ENCODE measurements at regions not wholly inside any gene's neighbourhood (a gene's known extent, or its start where the extent isn't known, plus 50 kb on each side); places are given as distances from the start of the nearest gene placed in this dataset.
"Not testable (repeated sequence)": the region's sequence is repeated elsewhere in the genome, so short reads cannot be mapped to it uniquely, and the experiment has no call there.

DNA sequence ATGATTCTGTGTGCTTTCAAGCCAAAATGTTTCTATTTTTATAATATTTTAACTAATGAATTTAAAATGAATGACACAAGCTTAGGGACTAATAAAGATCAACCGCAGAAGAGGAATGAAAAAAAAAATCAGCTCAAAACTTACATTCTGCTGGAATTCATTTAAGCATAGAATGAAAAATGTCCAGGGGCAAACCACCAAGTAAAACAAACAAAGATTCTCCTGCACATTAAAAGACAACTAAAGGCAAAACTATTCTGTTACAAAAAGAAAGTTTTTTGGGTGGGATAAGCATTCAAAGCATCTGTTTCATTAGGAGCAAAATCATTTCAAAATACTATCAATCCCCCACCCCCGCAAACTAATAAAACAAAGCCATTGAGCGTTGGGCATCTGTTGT, 99.3 kb upstream of the SOX11 start:
- no peak for DNase-seq

DNA sequence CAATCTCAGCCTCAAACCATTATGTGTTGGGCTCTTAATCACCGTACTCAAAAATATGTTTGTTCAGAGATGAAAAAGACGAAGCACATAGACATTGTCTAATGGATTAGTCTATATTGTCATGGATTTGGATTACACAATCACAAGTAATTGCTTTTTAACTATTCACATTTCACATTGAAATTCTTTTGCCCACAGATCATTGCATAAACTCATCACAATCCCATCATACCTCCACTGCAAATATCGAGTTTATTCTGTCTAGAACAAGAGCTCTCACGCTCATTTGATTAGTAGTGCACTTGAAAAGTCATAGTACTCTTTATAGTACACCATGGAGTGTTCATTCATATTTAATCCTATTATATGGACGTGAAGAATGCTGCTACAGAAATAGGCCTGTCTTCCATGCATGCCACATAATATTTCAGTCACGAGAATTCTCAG, 97.9 kb upstream of the SOX11 start:
- DNase-seq: no peak

DNA sequence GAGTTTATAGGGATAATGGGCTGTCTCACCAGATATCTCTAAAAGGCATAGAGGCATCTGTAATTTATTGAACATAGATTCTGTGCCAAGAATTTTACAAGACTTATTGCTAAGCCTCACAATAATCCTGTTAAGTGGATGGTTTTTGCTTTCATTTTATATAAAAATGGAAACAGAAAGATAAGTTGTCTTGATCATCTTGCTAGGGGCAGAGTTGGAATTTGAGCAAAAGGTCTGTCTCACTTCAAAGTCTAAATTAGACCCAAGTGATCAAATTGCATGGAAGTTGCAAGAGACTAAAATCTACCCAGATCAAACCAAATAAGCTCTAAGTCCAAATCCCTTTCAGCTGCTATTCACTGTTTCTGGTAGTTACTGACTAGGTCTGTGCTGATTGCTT, 95.3 kb upstream of the SOX11 start:
- DNase-seq: no peak

DNA sequence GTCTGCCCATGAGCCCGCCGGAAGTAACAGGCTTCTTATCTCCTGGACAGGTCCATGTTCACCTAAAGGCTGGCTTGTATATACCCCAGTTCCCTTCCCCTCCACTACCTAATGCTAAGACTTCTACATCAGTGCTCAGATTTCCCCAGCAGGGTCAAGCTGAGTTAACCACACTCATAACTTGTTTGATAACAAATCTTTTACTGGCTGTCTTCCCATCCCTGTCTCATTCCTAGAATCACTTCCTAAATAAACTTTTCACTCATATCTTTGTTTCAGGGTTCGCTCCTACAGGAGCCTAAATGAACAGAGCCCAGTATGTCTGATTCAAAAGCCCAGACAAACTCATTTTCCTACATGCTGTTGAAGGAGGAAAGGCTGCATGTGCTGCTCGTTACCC, 94.0 kb upstream of the SOX11 start:
- no peak for DNase-seq

DNA sequence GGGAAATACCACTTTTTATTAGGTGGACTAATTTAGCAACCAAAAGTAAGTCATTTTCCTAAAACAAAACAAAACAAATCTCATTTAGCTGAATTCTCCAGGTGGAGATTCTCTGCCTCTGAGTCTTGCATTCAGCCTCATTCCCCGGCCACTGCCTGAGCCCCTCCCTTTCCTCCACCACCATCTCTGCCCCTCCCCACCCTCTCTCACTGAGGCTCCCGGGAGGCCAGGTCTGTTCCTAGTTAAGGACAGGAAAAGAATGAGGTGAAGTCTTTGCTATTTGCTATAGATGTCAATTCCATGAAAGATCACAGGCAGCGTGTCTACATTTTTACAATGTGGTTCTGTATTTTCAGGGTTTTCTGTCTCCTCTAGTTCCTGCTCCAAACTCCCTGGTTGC, 83.0 kb upstream of the SOX11 start:
- no peak for DNase-seq

DNA sequence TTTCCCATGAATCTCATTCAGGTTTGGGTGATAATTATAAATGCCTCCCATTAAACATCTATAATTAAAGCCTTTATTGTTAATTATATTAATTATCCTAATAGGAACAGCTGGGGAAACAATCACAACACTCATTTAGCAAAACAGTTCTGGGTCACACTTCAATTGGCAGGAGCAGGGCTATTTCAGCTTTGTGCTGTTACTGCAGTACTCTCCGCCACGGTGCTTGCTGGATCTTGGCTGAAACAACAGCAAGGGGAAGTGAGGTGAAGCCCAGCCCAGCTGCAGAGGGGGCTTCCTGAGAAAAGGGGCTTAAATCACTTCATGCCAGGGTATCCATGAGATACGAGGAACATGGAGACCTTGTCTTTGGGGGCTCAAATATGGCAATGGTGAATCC, 79.5 kb upstream of the SOX11 start:
- DNase-seq: no peak

DNA sequence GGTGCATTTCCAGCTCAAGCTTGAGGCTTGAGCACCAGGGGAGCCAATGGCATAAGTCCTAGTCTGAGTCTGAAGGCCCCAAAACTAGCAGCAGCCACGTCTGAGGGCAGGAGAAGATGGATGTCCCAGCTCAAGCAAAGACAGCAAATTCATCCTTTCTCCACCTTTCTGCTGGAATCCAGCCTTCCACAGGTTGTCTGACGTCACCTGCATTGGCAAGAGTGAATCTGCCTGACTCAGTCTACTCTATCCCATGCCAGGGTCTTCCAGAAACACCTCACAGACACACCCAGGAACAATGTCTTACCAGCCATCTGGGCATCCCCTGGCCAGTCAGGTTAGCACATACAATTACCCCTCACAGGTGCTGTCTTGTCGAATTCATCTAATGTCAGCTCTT, 76.2 kb upstream of the SOX11 start:
- no peak for DNase-seq

DNA sequence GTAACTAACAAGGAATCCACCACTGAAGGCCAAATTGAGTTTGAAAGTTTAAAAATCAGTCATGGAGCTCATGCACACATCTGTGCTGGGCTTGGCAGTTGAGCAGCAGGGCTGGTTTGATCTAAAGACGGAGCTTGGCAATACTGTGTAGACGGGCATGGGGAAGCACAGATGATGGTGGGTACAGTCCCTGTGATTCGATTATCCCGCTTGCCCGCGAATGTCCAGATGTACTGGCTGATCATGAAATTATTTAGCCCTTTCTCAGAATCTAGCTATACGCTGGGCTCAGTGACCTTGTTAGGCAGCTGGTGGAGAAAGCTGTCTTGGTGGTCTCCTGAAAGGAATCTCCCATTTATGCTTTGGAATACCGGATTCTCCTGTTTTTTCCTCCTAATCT, 74.8 kb upstream of the SOX11 start:
- no peak for DNase-seq

DNA sequence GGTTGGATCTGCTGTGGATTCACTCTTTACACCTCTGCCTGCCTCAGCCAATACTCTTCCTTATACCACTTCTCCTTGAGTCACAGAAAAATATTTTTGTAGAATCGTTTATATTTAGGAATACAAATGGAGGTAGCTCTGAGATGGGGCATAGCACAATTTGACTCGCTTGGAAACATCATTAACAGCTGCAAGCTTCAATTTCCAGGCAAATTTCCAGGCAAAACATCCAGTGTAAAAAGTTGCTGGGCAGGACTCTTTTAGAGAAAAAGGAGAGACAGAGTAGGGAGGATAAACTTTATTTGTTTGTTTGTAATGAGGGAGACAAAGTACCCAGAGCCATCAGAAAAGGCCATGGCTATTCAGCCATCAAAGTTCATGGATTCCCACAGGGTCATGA, 74.4 kb upstream of the SOX11 start:
- no peak for DNase-seq

DNA sequence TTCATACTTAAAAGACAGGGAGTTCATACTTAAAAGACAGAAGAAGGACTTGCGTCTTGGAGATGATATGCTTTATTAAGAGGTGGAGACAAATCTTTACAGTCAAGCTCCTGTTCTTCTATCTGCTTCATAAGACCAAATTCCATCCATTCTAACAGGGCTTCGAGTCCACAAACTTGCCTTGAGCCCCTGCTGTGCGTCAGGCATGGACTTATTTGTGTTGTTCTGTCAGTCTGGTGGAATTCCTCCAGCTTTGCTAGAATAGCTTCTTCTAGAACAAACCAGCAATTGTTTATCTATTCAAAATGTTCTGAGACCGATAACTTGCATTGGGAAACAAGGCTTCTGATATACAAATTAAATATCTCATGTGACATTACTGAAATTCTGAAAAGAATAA, 73.9 kb upstream of the SOX11 start:
- no peak for DNase-seq

DNA sequence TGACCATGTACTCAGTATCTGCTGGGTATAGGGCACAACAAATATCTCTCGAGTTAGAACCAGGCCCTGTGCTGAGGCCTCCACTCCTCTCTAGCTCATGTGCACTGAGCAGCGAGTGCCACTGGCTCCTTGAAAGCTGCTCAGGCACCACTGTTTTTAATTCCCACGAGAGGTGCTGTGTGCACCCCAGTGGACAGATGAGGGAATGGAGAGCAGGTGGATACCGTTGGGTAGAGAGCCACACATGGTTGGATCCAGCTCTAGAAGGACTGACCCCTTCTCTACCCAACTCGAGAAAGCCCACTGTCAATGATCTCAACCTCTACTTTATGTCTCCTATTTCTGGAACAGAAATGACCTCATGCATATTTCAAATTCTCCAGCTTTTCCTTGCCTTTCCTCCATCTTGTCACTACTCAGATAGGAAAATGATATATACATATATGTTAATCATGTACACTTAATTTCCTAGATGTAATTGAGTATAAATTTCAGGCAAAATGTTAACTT, 66.6 kb upstream of the SOX11 start:
- DNase-seq: not testable (repeated sequence)

DNA sequence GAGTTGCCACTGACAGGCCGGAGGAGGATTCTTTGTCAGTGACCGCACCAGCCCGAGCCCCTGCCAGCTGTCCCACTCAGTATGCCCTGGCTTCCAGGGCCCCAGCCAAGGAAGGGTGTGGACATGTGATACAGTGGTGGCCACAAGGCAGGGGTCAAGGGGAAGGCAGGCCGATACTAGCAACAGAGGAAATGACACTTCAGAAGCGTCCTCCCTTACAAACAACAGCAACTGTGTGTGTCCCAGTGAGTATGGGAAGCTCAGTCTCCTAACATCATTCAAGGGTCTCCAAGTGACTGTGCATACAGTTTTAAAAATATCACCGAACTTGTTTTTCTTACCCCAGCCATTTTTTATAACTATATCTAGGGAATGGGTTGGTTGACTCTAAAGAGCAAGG, 63.7 kb upstream of the SOX11 start:
- not testable (repeated sequence) for DNase-seq

DNA sequence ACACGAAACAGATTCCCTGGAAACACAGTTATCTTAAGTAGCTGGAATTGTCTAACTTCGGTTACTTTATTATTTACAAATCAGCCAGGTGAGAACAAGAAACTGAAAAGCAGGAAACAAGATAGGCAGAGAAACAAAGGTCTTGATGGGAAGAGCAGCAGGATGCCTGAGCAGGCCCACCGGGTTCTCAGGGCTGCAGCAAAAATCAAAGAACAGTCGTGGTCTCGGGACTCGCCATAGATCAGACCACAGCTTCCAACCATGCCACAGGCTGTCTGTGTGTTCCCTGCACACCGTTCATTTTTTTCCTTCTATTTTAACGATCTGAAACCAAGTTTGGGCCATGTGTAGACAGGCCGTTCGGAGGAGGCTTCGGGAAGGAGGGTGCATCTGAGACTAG, 62.7 kb upstream of the SOX11 start:
- not testable (repeated sequence) for DNase-seq

DNA sequence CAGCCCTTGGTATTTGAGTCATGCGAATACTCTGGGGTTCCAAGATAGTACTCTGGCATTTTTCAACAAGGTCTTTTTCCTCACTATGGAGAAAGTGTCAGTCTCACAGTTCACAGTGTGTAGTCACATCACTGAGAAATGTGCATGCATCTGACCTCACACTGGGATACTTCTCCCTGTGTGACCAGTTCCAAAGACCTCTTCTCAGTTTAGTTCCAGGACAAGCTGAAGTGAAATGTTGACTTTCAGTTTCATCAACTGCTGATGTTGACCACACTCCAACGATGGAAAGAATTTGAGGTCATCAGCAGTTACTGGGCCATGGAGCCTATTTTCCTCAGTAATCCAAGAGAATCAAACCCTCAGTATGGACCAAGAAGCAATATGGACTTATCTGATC, 55.1 kb upstream of the SOX11 start:
- not testable (repeated sequence) for DNase-seq
